OCI-LY7 (cell line): ENCODE measurements at regions not wholly inside any gene's neighbourhood (a gene's known extent, or its start where the extent isn't known, plus 50 kb on each side); places are given as distances from the start of the nearest gene placed in this dataset.

Source experiments
- BruUV-seq: library from RNA; stranded (reverse); fragments of 400-500 nt; replicated peaks from 2 replicates; lab custom pipeline; 2021; lab: Mats Ljungman, UMichigan
- CTCF ChIA-PET: fragments of 300-600 bp; sonication (Branson Sonifier 250); formaldehyde crosslinking; loops from one replicate; lab custom pipeline; 2022; ENCODE audit warnings: antibody characterized with exemption; ENCODE audit not compliant: unreplicated experiment; lab: Charles Lee
- POLR2A ChIA-PET: fragments of 300-600 bp; sonication (Branson Sonifier 250); formaldehyde crosslinking; loops from one replicate; lab custom pipeline; 2022; ENCODE audit warnings: antibody characterized with exemption; lab: Charles Lee
- DNase-seq: peaks from one replicate; pipeline ENCODE4 v3.0.0-alpha.2; 2015; ENCODE audit warnings: low spot score
- H2AFZ ChIP-seq: fragments of 200-600 bp; sonication (generic), shearing (Covaris generic); 2 replicates; pipeline ENCODE4 v1.6.1; 2014; ENCODE audit warnings: mild to moderate bottlenecking, antibody characterized with exemption, low read length, moderate library complexity
- H3K27ac ChIP-seq: fragments of 200-600 bp; sonication (generic); 2 replicates; pipeline ENCODE4 v1.5.1; 2014; ENCODE audit warnings: mixed run types, low read depth, mild to moderate bottlenecking, moderate library complexity, low read length, inconsistent platforms; ENCODE audit not compliant: poor library complexity, severe bottlenecking
- H3K36me3 ChIP-seq: fragments of 200-600 bp; sonication (generic); 2 replicates; pipeline ENCODE4 v1.6.1; 2014; ENCODE audit warnings: mild to moderate bottlenecking, antibody characterized with exemption, low read length, moderate library complexity, mixed read lengths; ENCODE audit not compliant: insufficient read depth
- H3K4me1 ChIP-seq: fragments of 200-600 bp; sonication (generic); 2 replicates; pipeline ENCODE4 v1.5.1; 2014; ENCODE audit warnings: mild to moderate bottlenecking, low read length; ENCODE audit not compliant: insufficient read depth, poor library complexity, severe bottlenecking
- H3K4me2 ChIP-seq: fragments of 200-600 bp; sonication (generic); 2 replicates; pipeline ENCODE4 v1.6.1; 2014; ENCODE audit warnings: mild to moderate bottlenecking, low read length
- H3K4me3 ChIP-seq: fragments of 200-600 bp; sonication (generic); 2 replicates; pipeline ENCODE4 v1.5.1; 2014; ENCODE audit warnings: mild to moderate bottlenecking, low read depth, low read length; ENCODE audit not compliant: poor library complexity, severe bottlenecking
- H3K79me2 ChIP-seq: fragments of 200-600 bp; sonication (generic); 2 replicates; pipeline ENCODE4 v1.6.1; 2016; ENCODE audit warnings: low read depth, mild to moderate bottlenecking, low read length, moderate library complexity, mixed read lengths; ENCODE audit not compliant: insufficient read depth
- H3K9me2 ChIP-seq: fragments of 200-600 bp; sonication (generic); 2 replicates; pipeline ENCODE4 v1.6.1; 2016; ENCODE audit warnings: mild to moderate bottlenecking, low read length, mixed read lengths; ENCODE audit not compliant: insufficient read depth
- H3K9me3 ChIP-seq: fragments of 200-600 bp; sonication (generic); 2 replicates; pipeline ENCODE4 v1.6.1; 2014; ENCODE audit warnings: mild to moderate bottlenecking, mixed run types, low read length, mixed read lengths
- H4K20me1 ChIP-seq: fragments of 200-600 bp; sonication (generic); 2 replicates; pipeline ENCODE4 v1.6.1; 2014; ENCODE audit warnings: mild to moderate bottlenecking, antibody characterized with exemption, low read length, moderate library complexity, mixed read lengths; ENCODE audit not compliant: insufficient read depth
- EZH2phosphoT487 ChIP-seq: fragments of 200-600 bp; sonication (generic); IDR thresholded peaks from 2 replicates; pipeline ENCODE4 v1.6.1; 2018; ENCODE audit warnings: low read depth, borderline replicate concordance, mild to moderate bottlenecking, mixed run types, antibody characterized with exemption, low read length, moderate library complexity, mixed read lengths
- intact Hi-C: fragments of 100-400 bp; cut with micrococcal nuclease; formaldehyde crosslinking; loops from one replicate; pipeline ENCODE4 v1.10.0; 2022; ENCODE audit not compliant: unreplicated experiment
- TF ChIP-seq, protein P1 (sequence below): fragments of 200-600 bp; sonication (generic); conservative IDR thresholded peaks from 2 replicates; pipeline ENCODE4 v1.5.1; 2014; ENCODE audit warnings: mild to moderate bottlenecking, antibody characterized with exemption, low read length, moderate library complexity, mixed read lengths

DNA sequence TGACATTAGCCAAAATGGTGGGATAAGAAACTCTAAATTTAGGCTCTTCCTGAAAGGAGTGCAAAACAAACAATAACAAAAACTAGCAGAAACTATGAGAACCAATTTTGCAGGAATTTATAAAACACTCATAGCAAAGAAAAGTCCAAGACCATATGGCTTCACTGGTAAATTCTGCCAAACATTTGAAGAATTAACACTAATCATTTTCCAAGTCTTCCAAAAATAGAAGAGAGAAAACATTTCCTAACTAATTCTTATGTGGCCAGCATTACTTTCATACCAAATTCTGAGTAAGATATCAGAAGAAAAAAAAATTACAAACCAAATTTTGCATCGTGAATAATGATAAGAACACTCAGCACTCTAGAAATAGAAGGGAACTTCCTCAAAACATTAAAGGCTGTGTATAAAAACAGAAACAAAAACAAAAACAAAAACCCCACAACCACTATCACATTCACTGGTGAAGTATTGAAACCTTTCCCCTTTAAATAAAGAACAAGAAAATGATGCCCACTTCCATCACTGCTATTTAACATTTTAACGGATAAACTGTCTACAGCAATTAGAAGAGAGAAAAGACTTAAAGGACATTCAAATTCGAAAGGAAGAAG is 524.3 kb upstream of the GALNTL6 start:
- no peak overlapping the region for H3K4me2 ChIP-seq
- no peak overlapping the region for H2AFZ ChIP-seq
- H3K9me2 ChIP-seq: no peaks in the 10 kb centered on the region
- no peaks in the 10 kb centered on the region for H3K4me1 ChIP-seq
- no peaks in the 10 kb centered on the region for H3K79me2 ChIP-seq
- no peak for DNase-seq
- POLR2A ChIA-PET: no interaction called here
- no TSS peak for BruUV-seq
- CTCF ChIA-PET: no interaction called here
- intact Hi-C loops: no loop called here
- H3K9me3 ChIP-seq: no peaks in the 10 kb centered on the region
- H3K27ac ChIP-seq: no peak overlapping the region
- TF ChIP-seq, protein P1, sequence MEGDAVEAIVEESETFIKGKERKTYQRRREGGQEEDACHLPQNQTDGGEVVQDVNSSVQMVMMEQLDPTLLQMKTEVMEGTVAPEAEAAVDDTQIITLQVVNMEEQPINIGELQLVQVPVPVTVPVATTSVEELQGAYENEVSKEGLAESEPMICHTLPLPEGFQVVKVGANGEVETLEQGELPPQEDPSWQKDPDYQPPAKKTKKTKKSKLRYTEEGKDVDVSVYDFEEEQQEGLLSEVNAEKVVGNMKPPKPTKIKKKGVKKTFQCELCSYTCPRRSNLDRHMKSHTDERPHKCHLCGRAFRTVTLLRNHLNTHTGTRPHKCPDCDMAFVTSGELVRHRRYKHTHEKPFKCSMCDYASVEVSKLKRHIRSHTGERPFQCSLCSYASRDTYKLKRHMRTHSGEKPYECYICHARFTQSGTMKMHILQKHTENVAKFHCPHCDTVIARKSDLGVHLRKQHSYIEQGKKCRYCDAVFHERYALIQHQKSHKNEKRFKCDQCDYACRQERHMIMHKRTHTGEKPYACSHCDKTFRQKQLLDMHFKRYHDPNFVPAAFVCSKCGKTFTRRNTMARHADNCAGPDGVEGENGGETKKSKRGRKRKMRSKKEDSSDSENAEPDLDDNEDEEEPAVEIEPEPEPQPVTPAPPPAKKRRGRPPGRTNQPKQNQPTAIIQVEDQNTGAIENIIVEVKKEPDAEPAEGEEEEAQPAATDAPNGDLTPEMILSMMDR: no peak
- TF ChIP-seq EZH2phosphoT487: no peak
- no peaks in the 10 kb centered on the region for H3K36me3 ChIP-seq
- H4K20me1 ChIP-seq: no peaks in the 10 kb centered on the region
- H3K4me3 ChIP-seq: no peak overlapping the region

DNA sequence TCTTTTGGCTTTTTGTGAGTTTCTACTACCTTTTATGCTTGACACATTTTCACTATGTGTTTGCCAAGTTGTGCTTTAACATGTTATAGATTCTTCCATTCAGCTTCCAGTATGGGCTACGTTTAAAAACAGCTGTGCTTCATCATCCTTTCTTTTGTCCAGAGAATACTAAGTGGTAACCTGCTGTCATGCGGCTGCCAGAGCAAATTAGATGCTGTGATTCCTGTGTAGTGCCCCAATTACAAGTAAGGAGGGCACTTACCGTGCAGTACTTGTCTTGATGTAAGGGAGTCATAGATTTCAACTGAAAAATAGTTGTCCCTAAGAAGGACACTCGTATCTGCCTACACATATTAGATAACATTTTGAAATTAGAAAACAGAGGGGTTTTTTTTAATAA is 531.8 kb upstream of the GALNTL6 start:
- Histone ChIP-seq H3K27ac (no peak overlapping the region), H3K79me2 (no peaks in the 10 kb centered on the region), H4K20me1 (no peaks in the 10 kb centered on the region), H3K9me2 (no peaks in the 10 kb centered on the region), H3K9me3 (no peaks in the 10 kb centered on the region), H2AFZ (no peak overlapping the region), H3K4me3 (no peak overlapping the region), H3K4me1 (no peaks in the 10 kb centered on the region), H3K4me2 (no peak overlapping the region), H3K36me3 (no peaks in the 10 kb centered on the region)
- CTCF ChIA-PET: no interaction called here
- POLR2A ChIA-PET: interaction anchor here (0.8 kb wide), 1 partner anchor 43 kb away, joined by 3 read pairs; no protein-coding TSS in a partner anchor
- no peak for DNase-seq
- BruUV-seq: no TSS peak
- no peak for TF ChIP-seq EZH2phosphoT487
- TF ChIP-seq, protein P1: no peak
- intact Hi-C loops: no loop called here

DNA sequence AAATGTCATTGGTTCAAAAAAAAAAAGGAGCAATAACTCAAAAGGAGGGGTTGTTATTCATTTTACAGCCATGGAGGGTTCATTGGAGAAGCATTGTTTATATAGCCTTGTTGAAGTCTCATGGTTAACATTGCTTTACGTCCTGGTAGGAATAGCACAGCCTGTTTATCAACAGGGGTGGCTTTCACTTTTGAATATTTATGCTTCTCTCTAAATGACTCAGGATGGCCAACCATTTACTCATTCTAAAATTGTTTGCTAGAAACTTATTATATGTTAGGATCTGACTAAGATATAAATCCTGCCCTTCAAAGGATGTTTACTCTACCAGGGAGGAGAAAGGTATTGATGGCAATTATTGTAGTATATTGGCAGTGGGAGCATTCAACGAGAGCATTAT is 534.1 kb upstream of the GALNTL6 start:
- ChIA-PET CTCF (no interaction called here), POLR2A (no interaction called here)
- TF ChIP-seq, protein P1: no peak
- TF ChIP-seq EZH2phosphoT487: no peak
- no peak for DNase-seq
- no TSS peak for BruUV-seq
- no peak overlapping the region for H3K4me2 ChIP-seq
- intact Hi-C loops: no loop called here
- no peaks in the 10 kb centered on the region for H3K79me2 ChIP-seq
- H3K27ac ChIP-seq: no peak overlapping the region
- H3K9me3 ChIP-seq: no peaks in the 10 kb centered on the region
- H3K4me3 ChIP-seq: no peak overlapping the region
- no peak overlapping the region for H2AFZ ChIP-seq
- no peaks in the 10 kb centered on the region for H4K20me1 ChIP-seq
- no peaks in the 10 kb centered on the region for H3K9me2 ChIP-seq
- H3K36me3 ChIP-seq: no peaks in the 10 kb centered on the region
- H3K4me1 ChIP-seq: no peaks in the 10 kb centered on the region
